ENCODE measurements at regions not wholly inside any gene's neighbourhood (a gene's known extent, or its start where the extent isn't known, plus 50 kb on each side); places are given as distances from the start of the nearest gene placed in this dataset.

GRCh38 chr20:12353842-12354241 is 436.1 kb downstream of the BTBD3 start:
- H3K27me3 ChIP-seq (ENCODE audit: control insufficient read depth in 1 of 2, insufficient read depth in 2 of 2, low read length in 2 of 2): no peaks in the 10 kb centered on the region
- no peak overlapping the region for H3K4me3 ChIP-seq (ENCODE audit: low read depth in 1 of 2, low read length in 2 of 2)
- H3K36me3 ChIP-seq (ENCODE audit: insufficient read depth, low read length): no peaks in the 10 kb centered on the region
- H3K27ac ChIP-seq (ENCODE audit: low read depth, low read length): no peak overlapping the region
- no peak overlapping the region for H3K9ac ChIP-seq (ENCODE audit: low read length)
- no peaks in the 10 kb centered on the region for H3K4me1 ChIP-seq (ENCODE audit: insufficient read depth, low read length)
- no peaks in the 10 kb centered on the region for H3K9me3 ChIP-seq (ENCODE audit: low read length)

- H3K27ac ChIP-seq (ENCODE audit: low read depth, low read length): no peak overlapping the region
- no peaks in the 10 kb centered on the region for H3K9me3 ChIP-seq (ENCODE audit: low read length)
- H3K9ac ChIP-seq (ENCODE audit: low read length): no peak overlapping the region
- H3K4me1 ChIP-seq (ENCODE audit: insufficient read depth, low read length): no peaks in the 10 kb centered on the region
- no peak overlapping the region for H3K4me3 ChIP-seq (ENCODE audit: low read depth in 1 of 2, low read length in 2 of 2)
- H3K27me3 ChIP-seq (ENCODE audit: control insufficient read depth in 1 of 2, insufficient read depth in 2 of 2, low read length in 2 of 2): no peaks in the 10 kb centered on the region
- H3K36me3 ChIP-seq (ENCODE audit: insufficient read depth, low read length): no peaks in the 10 kb centered on the region
Measured at GRCh38 chr20:12354725-12355124, 437.0 kb downstream of the BTBD3 start.

GRCh38 chr20:12355185-12355584 is 437.5 kb downstream of the BTBD3 start:
- no peak overlapping the region for H3K27ac ChIP-seq (ENCODE audit: low read depth, low read length)
- H3K4me3 ChIP-seq (ENCODE audit: low read depth in 1 of 2, low read length in 2 of 2): no peak overlapping the region
- no peaks in the 10 kb centered on the region for H3K27me3 ChIP-seq (ENCODE audit: control insufficient read depth in 1 of 2, insufficient read depth in 2 of 2, low read length in 2 of 2)
- H3K36me3 ChIP-seq (ENCODE audit: insufficient read depth, low read length): no peaks in the 10 kb centered on the region
- no peaks in the 10 kb centered on the region for H3K4me1 ChIP-seq (ENCODE audit: insufficient read depth, low read length)
- no peak overlapping the region for H3K9ac ChIP-seq (ENCODE audit: low read length)
- H3K9me3 ChIP-seq (ENCODE audit: low read length): no peaks in the 10 kb centered on the region

GRCh38 chr20:12358006-12358654 is 440.4 kb downstream of the BTBD3 start:
- H3K36me3 ChIP-seq (ENCODE audit: insufficient read depth, low read length): no peaks in the 10 kb centered on the region
- no peak overlapping the region for H3K4me3 ChIP-seq (ENCODE audit: low read depth in 1 of 2, low read length in 2 of 2)
- H3K4me1 ChIP-seq (ENCODE audit: insufficient read depth, low read length): no peaks in the 10 kb centered on the region

GRCh38 chr20:12358655-12359009 is 440.9 kb downstream of the BTBD3 start:
- H3K27ac ChIP-seq (ENCODE audit: low read depth, low read length): no peak overlapping the region
- H3K27me3 ChIP-seq (ENCODE audit: control insufficient read depth in 1 of 2, insufficient read depth in 2 of 2, low read length in 2 of 2): no peaks in the 10 kb centered on the region
- no peaks in the 10 kb centered on the region for H3K4me1 ChIP-seq (ENCODE audit: insufficient read depth, low read length)
- no peak overlapping the region for H3K4me3 ChIP-seq (ENCODE audit: low read depth in 1 of 2, low read length in 2 of 2)
- H3K36me3 ChIP-seq (ENCODE audit: insufficient read depth, low read length): no peaks in the 10 kb centered on the region
- H3K9me3 ChIP-seq (ENCODE audit: low read length): no peaks in the 10 kb centered on the region
- no peak overlapping the region for H3K9ac ChIP-seq (ENCODE audit: low read length)

More at GRCh38 chr20:12358006-12358654, 440.4 kb downstream of the BTBD3 start:
- Histone ChIP-seq H3K27me3 (ENCODE audit: control insufficient read depth in 1 of 2, insufficient read depth in 2 of 2, low read length in 2 of 2) (no peaks in the 10 kb centered on the region), H3K9me3 (ENCODE audit: low read length) (no peaks in the 10 kb centered on the region), H3K9ac (ENCODE audit: low read length) (no peak overlapping the region), H3K27ac (ENCODE audit: low read depth, low read length) (no peak overlapping the region)

GRCh38 chr20:12371990-12372389 is 454.3 kb downstream of the BTBD3 start:
- Histone ChIP-seq H3K27ac (ENCODE audit: low read depth, low read length) (no peak overlapping the region), H3K9ac (ENCODE audit: low read length) (no peak overlapping the region), H3K27me3 (ENCODE audit: control insufficient read depth in 1 of 2, insufficient read depth in 2 of 2, low read length in 2 of 2) (no peaks in the 10 kb centered on the region), H3K4me1 (ENCODE audit: insufficient read depth, low read length) (no peaks in the 10 kb centered on the region), H3K36me3 (ENCODE audit: insufficient read depth, low read length) (no peaks in the 10 kb centered on the region), H3K4me3 (ENCODE audit: low read depth in 1 of 2, low read length in 2 of 2) (no peak overlapping the region), H3K9me3 (ENCODE audit: low read length) (no peaks in the 10 kb centered on the region)

- no peaks in the 10 kb centered on the region for H3K27me3 ChIP-seq (ENCODE audit: control insufficient read depth in 1 of 2, insufficient read depth in 2 of 2, low read length in 2 of 2)
- no peak overlapping the region for H3K27ac ChIP-seq (ENCODE audit: low read depth, low read length)
- no peaks in the 10 kb centered on the region for H3K9me3 ChIP-seq (ENCODE audit: low read length)
- no peaks in the 10 kb centered on the region for H3K36me3 ChIP-seq (ENCODE audit: insufficient read depth, low read length)
- H3K9ac ChIP-seq (ENCODE audit: low read length): no peak overlapping the region
- H3K4me1 ChIP-seq (ENCODE audit: insufficient read depth, low read length): no peaks in the 10 kb centered on the region
- no peak overlapping the region for H3K4me3 ChIP-seq (ENCODE audit: low read depth in 1 of 2, low read length in 2 of 2)
Measured at GRCh38 chr20:12372557-12372956, 454.9 kb downstream of the BTBD3 start.

- Histone ChIP-seq H3K4me1 (ENCODE audit: insufficient read depth, low read length) (no peaks in the 10 kb centered on the region), H3K36me3 (ENCODE audit: insufficient read depth, low read length) (no peaks in the 10 kb centered on the region), H3K4me3 (ENCODE audit: low read depth in 1 of 2, low read length in 2 of 2) (no peak overlapping the region), H3K27ac (ENCODE audit: low read depth, low read length) (no peak overlapping the region), H3K9me3 (ENCODE audit: low read length) (no peaks in the 10 kb centered on the region), H3K27me3 (ENCODE audit: control insufficient read depth in 1 of 2, insufficient read depth in 2 of 2, low read length in 2 of 2) (no peaks in the 10 kb centered on the region), H3K9ac (ENCODE audit: low read length) (no peak overlapping the region)
Measured at GRCh38 chr20:12375967-12376366, 458.3 kb downstream of the BTBD3 start.

GRCh38 chr20:12383821-12384220 is 466.1 kb downstream of the BTBD3 start:
- H3K4me3 ChIP-seq (ENCODE audit: low read depth in 1 of 2, low read length in 2 of 2): no peak overlapping the region
- no peaks in the 10 kb centered on the region for H3K27me3 ChIP-seq (ENCODE audit: control insufficient read depth in 1 of 2, insufficient read depth in 2 of 2, low read length in 2 of 2)
- H3K9me3 ChIP-seq (ENCODE audit: low read length): no peaks in the 10 kb centered on the region
- no peak overlapping the region for H3K9ac ChIP-seq (ENCODE audit: low read length)
- H3K4me1 ChIP-seq (ENCODE audit: insufficient read depth, low read length): no peaks in the 10 kb centered on the region
- no peaks in the 10 kb centered on the region for H3K36me3 ChIP-seq (ENCODE audit: insufficient read depth, low read length)
- no peak overlapping the region for H3K27ac ChIP-seq (ENCODE audit: low read depth, low read length)

- Histone ChIP-seq H3K9me3 (ENCODE audit: low read length) (no peaks in the 10 kb centered on the region), H3K27ac (ENCODE audit: low read depth, low read length) (no peak overlapping the region), H3K4me3 (ENCODE audit: low read depth in 1 of 2, low read length in 2 of 2) (no peak overlapping the region), H3K9ac (ENCODE audit: low read length) (no peak overlapping the region), H3K27me3 (ENCODE audit: control insufficient read depth in 1 of 2, insufficient read depth in 2 of 2, low read length in 2 of 2) (no peaks in the 10 kb centered on the region), H3K4me1 (ENCODE audit: insufficient read depth, low read length) (no peaks in the 10 kb centered on the region), H3K36me3 (ENCODE audit: insufficient read depth, low read length) (no peaks in the 10 kb centered on the region)
Measured at GRCh38 chr20:12386821-12387220, 469.1 kb downstream of the BTBD3 start.

- Histone ChIP-seq H3K27ac (ENCODE audit: low read depth, low read length) (no peak overlapping the region), H3K4me3 (ENCODE audit: low read depth in 1 of 2, low read length in 2 of 2) (no peak overlapping the region), H3K4me1 (ENCODE audit: insufficient read depth, low read length) (no peaks in the 10 kb centered on the region), H3K9ac (ENCODE audit: low read length) (no peak overlapping the region), H3K27me3 (ENCODE audit: control insufficient read depth in 1 of 2, insufficient read depth in 2 of 2, low read length in 2 of 2) (no peaks in the 10 kb centered on the region), H3K9me3 (ENCODE audit: low read length) (no peaks in the 10 kb centered on the region), H3K36me3 (ENCODE audit: insufficient read depth, low read length) (no peaks in the 10 kb centered on the region)
Measured at GRCh38 chr20:12391099-12391498, 473.4 kb downstream of the BTBD3 start.

GRCh38 chr20:12394786-12395185 is 477.1 kb downstream of the BTBD3 start:
- Histone ChIP-seq H3K9ac (ENCODE audit: low read length) (no peak overlapping the region), H3K27me3 (ENCODE audit: control insufficient read depth in 1 of 2, insufficient read depth in 2 of 2, low read length in 2 of 2) (no peaks in the 10 kb centered on the region), H3K4me3 (ENCODE audit: low read depth in 1 of 2, low read length in 2 of 2) (no peak overlapping the region), H3K27ac (ENCODE audit: low read depth, low read length) (no peak overlapping the region), H3K36me3 (ENCODE audit: insufficient read depth, low read length) (no peaks in the 10 kb centered on the region), H3K4me1 (ENCODE audit: insufficient read depth, low read length) (no peaks in the 10 kb centered on the region), H3K9me3 (ENCODE audit: low read length) (no peaks in the 10 kb centered on the region)

Measured in muscle layer of colon (tissue), 2 donors.